Mucosa of descending colon (tissue), 3 donors: ENCODE measurements at regions not wholly inside any gene's neighbourhood (a gene's known extent, or its start where the extent isn't known, plus 50 kb on each side); places are given as distances from the start of the nearest gene placed in this dataset.
"Not testable (repeated sequence)": the region's sequence is repeated elsewhere in the genome, so short reads cannot be mapped to it uniquely, and the experiment has no call there.

ENCODE experiments used
- ATAC-seq: fragments of 200-7000 bp; cut with Tn5 transposase; one replicate; pipeline ENCODE4 v1.9.1; 2020; ENCODE audit warnings: mild to moderate bottlenecking, moderate library complexity
- DNase-seq, 3 donors: peaks; one replicate each; pipeline ENCODE4 v3.0.0-alpha.2; 2020
- H3K36me3 ChIP-seq: fragments of 200-600 bp; one replicate; pipeline ENCODE4 v1.8.0; 2021; ENCODE audit warnings: low read depth, mild to moderate bottlenecking
- H3K4me1 ChIP-seq: fragments of 200-600 bp; one replicate; pipeline ENCODE4 v1.8.0; 2021; ENCODE audit warnings: low read depth, mild to moderate bottlenecking
- H3K4me3 ChIP-seq: fragments of 200-600 bp; one replicate; pipeline ENCODE4 v1.8.0; 2021; ENCODE audit warnings: mild to moderate bottlenecking
- H3K9me3 ChIP-seq: fragments of 200-600 bp; one replicate; pipeline ENCODE4 v1.8.0; 2021; ENCODE audit warnings: mild to moderate bottlenecking
- intact Hi-C, 2 donors: fragments of 100-400 bp; cut with DNase I in 1 of 2; cut with micrococcal nuclease in 1 of 2; formaldehyde crosslinking; loops; one replicate each; pipeline versions ENCODE4 v1.11.0 to v1.11.1; 2022; cut with DNase I, micrococcal nuclease
- TF ChIP-seq, protein P1 (sequence below): fragments of 200-600 bp; IDR thresholded peaks from one replicate; pipeline ENCODE4 v1.8.0; 2022; ENCODE audit warnings: antibody characterized with exemption, mild to moderate bottlenecking
- donor health status: DM: no; HTN: no; CAD: no; lungs with moderate emphysema.
- donor health status: DM: no; HTN: no; CAD: no.
- donor health status: DM: no; HTN: yes; CAD: no.

GRCh38 chr7:49091519-49091918, 167.2 kb downstream of the CDC14C start:
- ATAC-seq, result no peak
- no peaks in the 10 kb centered on the region for H3K9me3 ChIP-seq
- TF ChIP-seq, protein P1, sequence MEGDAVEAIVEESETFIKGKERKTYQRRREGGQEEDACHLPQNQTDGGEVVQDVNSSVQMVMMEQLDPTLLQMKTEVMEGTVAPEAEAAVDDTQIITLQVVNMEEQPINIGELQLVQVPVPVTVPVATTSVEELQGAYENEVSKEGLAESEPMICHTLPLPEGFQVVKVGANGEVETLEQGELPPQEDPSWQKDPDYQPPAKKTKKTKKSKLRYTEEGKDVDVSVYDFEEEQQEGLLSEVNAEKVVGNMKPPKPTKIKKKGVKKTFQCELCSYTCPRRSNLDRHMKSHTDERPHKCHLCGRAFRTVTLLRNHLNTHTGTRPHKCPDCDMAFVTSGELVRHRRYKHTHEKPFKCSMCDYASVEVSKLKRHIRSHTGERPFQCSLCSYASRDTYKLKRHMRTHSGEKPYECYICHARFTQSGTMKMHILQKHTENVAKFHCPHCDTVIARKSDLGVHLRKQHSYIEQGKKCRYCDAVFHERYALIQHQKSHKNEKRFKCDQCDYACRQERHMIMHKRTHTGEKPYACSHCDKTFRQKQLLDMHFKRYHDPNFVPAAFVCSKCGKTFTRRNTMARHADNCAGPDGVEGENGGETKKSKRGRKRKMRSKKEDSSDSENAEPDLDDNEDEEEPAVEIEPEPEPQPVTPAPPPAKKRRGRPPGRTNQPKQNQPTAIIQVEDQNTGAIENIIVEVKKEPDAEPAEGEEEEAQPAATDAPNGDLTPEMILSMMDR, result no peak

DNA sequence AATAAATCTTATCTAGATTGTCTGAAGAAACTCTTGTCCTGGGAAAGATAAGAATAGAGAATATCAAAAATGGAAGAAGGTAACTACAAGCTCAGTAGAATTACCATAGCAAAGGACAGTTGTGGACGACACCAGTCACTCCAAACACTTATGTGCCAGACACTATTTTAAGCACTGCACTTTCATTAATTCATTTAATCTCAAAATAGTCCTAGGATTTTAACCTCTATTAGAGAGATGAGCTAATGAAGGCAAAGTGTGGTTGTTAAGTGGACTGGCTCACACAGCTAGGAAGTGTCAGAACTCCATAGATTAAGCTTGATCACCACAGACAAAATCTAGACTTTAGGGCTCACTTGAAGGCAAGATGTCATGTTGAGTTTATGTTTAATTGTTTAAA, 168.9 kb downstream of the CDC14C start:
- TF ChIP-seq, protein P1, result no peak
- no peak for ATAC-seq
- H3K36me3 ChIP-seq, result no peaks in the 10 kb centered on the region
- H3K4me1 ChIP-seq, result no peaks in the 10 kb centered on the region
- DNase-seq, result no peak
- intact Hi-C loops, result no loop called here
- H3K9me3 ChIP-seq, result no peaks in the 10 kb centered on the region
- H3K4me3 ChIP-seq, result no peak overlapping the region

More at GRCh38 chr7:49091519-49091918, 167.2 kb downstream of the CDC14C start:
- intact Hi-C loops, result no loop called here
- Histone ChIP-seq H3K4me1 (no peaks in the 10 kb centered on the region), H3K4me3 (no peak overlapping the region), H3K36me3 (no peaks in the 10 kb centered on the region)
- no peak for DNase-seq

DNA sequence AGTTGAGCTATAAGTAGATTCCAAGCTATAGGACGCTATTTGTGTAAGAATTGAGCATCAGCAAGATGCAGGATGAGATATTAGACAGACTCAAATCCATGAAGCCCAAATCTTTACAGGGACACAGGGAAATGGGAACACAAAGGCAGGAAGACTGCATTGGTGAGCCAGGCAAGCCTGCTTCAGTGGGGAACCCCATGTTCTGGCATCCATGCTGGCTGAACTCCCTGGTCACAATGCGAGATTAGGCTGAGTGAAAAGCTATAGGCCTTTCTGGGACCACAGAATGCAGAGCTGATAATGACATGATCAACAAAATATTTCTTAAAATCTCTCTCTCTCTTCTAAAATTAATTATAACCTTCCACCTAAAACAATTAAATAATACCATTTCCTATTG, 170.5 kb downstream of the CDC14C start:
- no peaks in the 10 kb centered on the region for H3K4me1 ChIP-seq
- TF ChIP-seq, protein P1, result no peak
- intact Hi-C loops, result no loop called here
- DNase-seq, result no peak
- no peak for ATAC-seq
- H3K36me3 ChIP-seq, result no peaks in the 10 kb centered on the region
- no peaks in the 10 kb centered on the region for H3K9me3 ChIP-seq
- no peak overlapping the region for H3K4me3 ChIP-seq

GRCh38 chr7:49099587-49100326, 175.4 kb downstream of the CDC14C start:
- Histone ChIP-seq H3K4me1 (no peaks in the 10 kb centered on the region), H3K9me3 (no peaks in the 10 kb centered on the region), H3K4me3 (no peak overlapping the region), H3K36me3 (no peaks in the 10 kb centered on the region)
- peak; percentile 20 for ATAC-seq
- DNase-seq, result peak in 1 of 3 donors; percentile 7
- TF ChIP-seq, protein P1, result no peak
- intact Hi-C loops, result no loop called here

DNA sequence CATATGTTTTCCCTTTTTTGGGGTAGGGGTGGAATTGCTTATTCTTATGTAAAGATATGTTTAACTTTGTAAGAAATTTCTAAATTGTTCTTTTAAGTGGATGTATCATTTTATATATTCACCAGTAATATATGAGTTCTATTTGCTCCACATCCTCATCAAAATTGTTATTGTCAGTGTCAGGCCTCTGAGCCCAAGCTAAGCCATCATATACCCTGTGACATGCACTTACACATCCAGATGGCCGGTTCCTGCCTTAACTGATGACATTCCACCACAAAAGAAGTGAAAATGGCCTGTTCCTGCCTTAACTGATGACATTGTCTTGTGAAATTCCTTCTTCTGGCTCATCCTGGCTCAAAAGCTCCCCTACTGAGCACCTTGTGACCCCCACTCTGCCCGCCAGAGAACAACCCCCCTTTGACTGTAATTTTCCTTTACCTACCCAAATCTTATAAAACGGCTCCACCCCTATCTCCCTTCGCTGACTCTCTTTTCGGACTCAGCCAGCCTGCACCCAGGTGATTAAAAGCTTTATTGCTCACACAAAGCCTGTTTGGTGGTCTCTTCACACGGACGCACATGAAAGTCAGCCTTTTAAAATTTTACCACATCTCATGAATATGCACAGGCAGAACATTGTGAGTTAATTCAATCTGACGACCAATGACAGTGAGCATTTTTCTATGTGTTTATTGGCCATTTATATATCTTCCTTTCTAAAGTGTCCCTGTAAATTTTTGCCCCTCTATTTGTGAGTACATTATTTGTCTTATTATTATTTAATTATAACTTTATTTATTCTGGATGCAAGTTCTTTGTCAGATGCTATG, 176.8 kb downstream of the CDC14C start:
- ATAC-seq, DNase-seq, H3K36me3 ChIP-seq, intact Hi-C loops, H3K4me1 ChIP-seq, H3K9me3 ChIP-seq, H3K4me3 ChIP-seq: not testable (repeated sequence)

- ATAC-seq, result no peak
These were observed 178.1 kb downstream of the CDC14C start for GRCh38 chr7:49102411-49102810.

More at GRCh38 chr7:49102411-49102810, 178.1 kb downstream of the CDC14C start:
- TF ChIP-seq, protein P1, result no peak
- Histone ChIP-seq H3K4me3 (no peak overlapping the region), H3K9me3 (no peaks in the 10 kb centered on the region), H3K4me1 (no peaks in the 10 kb centered on the region), H3K36me3 (no peaks in the 10 kb centered on the region)
- no peak for DNase-seq
- intact Hi-C loops, result no loop called here
